GM23338 (cell line): ENCODE measurements at regions not wholly inside any gene's neighbourhood (a gene's known extent, or its start where the extent isn't known, plus 50 kb on each side); places are given as distances from the start of the nearest gene placed in this dataset.

Source experiments
- ATAC-seq: fragments of 200-7000 bp; cut with Tn5 transposase; 3 replicates; pipeline ENCODE4 v1.9.1; 2020
- DNase-seq: peaks from one replicate; pipeline ENCODE4 v3.0.0-alpha.2; 2015; ENCODE audit warnings: low spot score
- H2AFZ ChIP-seq: fragments of 200-600 bp; sonication (generic); 2 replicates; pipeline ENCODE4 v1.8.0; 2016; ENCODE audit warnings: antibody characterized with exemption, mild to moderate bottlenecking, moderate library complexity
- H3F3A ChIP-seq: fragments of 200-600 bp; sonication (generic); replicated peaks from 2 replicates; pipeline ENCODE4 v1.8.0; 2017; ENCODE audit warnings: antibody characterized with exemption, mixed run types, low read depth
- H3K27ac ChIP-seq: fragments of 200-600 bp; sonication (generic); 2 replicates; pipeline ENCODE4 v1.6.1; 2016; ENCODE audit warnings: low read depth
- H3K27me3 ChIP-seq: fragments of 200-600 bp; sonication (generic); 2 replicates; pipeline ENCODE4 v1.8.0; 2016; ENCODE audit warnings: mild to moderate bottlenecking, mixed run types, moderate library complexity; ENCODE audit not compliant: insufficient read depth
- H3K36me3 ChIP-seq: fragments of 200-600 bp; sonication (generic); 2 replicates; pipeline ENCODE4 v1.8.0; 2016; ENCODE audit warnings: mild to moderate bottlenecking; ENCODE audit not compliant: insufficient read depth
- H3K4me1 ChIP-seq: fragments of 200-600 bp; sonication (generic); 2 replicates; pipeline ENCODE4 v1.8.0; 2016; ENCODE audit warnings: mild to moderate bottlenecking, moderate library complexity; ENCODE audit not compliant: insufficient read depth
- H3K4me2 ChIP-seq: fragments of 200-600 bp; sonication (generic); 2 replicates; pipeline ENCODE4 v1.7.1; 2017; ENCODE audit warnings: mixed run types
- H3K4me3 ChIP-seq: fragments of 200-600 bp; sonication (generic); 2 replicates; pipeline ENCODE4 v1.6.1; 2016; ENCODE audit warnings: mixed run types
- H3K79me2 ChIP-seq: fragments of 200-600 bp; sonication (generic); replicated peaks from 2 replicates; pipeline ENCODE4 v1.8.0; 2017; ENCODE audit warnings: mild to moderate bottlenecking; ENCODE audit not compliant: insufficient read depth
- H3K9me2 ChIP-seq: fragments of 200-600 bp; sonication (generic); 2 replicates; pipeline ENCODE4 v1.8.0; 2017; ENCODE audit not compliant: insufficient read depth
- H4K20me1 ChIP-seq: fragments of 200-600 bp; sonication (generic); replicated peaks from 2 replicates; pipeline ENCODE4 v1.8.0; 2017; ENCODE audit warnings: mild to moderate bottlenecking; ENCODE audit not compliant: insufficient read depth
- H3K27ac Mint-ChIP-seq: 2 replicates; pipeline ENCODE4 v1.8.0; 2020; ENCODE audit warnings: inconsistent platforms, mild to moderate bottlenecking, moderate library complexity, mixed read lengths
- H3K27me3 Mint-ChIP-seq: 3 replicates; pipeline ENCODE4 v1.8.0; 2022; ENCODE audit warnings: low read depth, mild to moderate bottlenecking, moderate library complexity, mixed read lengths, inconsistent platforms; ENCODE audit not compliant: insufficient read depth, poor library complexity
- H3K36me3 Mint-ChIP-seq: 3 replicates; pipeline ENCODE4 v1.8.0; 2021; ENCODE audit warnings: low read depth, mild to moderate bottlenecking, inconsistent platforms, moderate library complexity, mixed read lengths
- H3K4me1 Mint-ChIP-seq: 3 replicates; pipeline ENCODE4 v1.8.0; 2020; ENCODE audit warnings: mild to moderate bottlenecking, inconsistent platforms, mixed read lengths
- H3K4me3 Mint-ChIP-seq: 3 replicates; pipeline ENCODE4 v1.8.0; 2021; ENCODE audit warnings: moderate library complexity, mild to moderate bottlenecking, inconsistent platforms, mixed read lengths
- H3K9me3 Mint-ChIP-seq: 3 replicates; pipeline ENCODE4 v1.8.0; 2020; ENCODE audit warnings: moderate library complexity, mild to moderate bottlenecking, inconsistent platforms, mixed read lengths
- CREB1 ChIP-seq: fragments of 250-450 bp; sonication (Bioruptor Pico); IDR thresholded peaks from 2 replicates; pipeline ENCODE4 v1.5.0; 2020; ENCODE audit warnings: low read depth, mild to moderate bottlenecking, moderate library complexity
- EZH2 ChIP-seq: fragments of 200-600 bp; sonication (generic); IDR thresholded peaks from one replicate; pipeline ENCODE4 v1.8.0; 2017; ENCODE audit warnings: antibody characterized with exemption, mild to moderate bottlenecking, low read depth; ENCODE audit not compliant: unreplicated experiment
- NANOG ChIP-seq: IDR thresholded peaks from 2 replicates; pipeline ENCODE4 v1.6.1; 2016; ENCODE audit warnings: antibody characterized with exemption, borderline replicate concordance
- POLR2AphosphoS5 ChIP-seq: IDR thresholded peaks from 2 replicates; pipeline ENCODE4 v1.6.1; 2016; ENCODE audit warnings: antibody characterized with exemption, low read depth
- STAT1 ChIP-seq: IDR thresholded peaks from one replicate; pipeline ENCODE4 v1.6.1; 2016; ENCODE audit warnings: antibody characterized with exemption; ENCODE audit not compliant: unreplicated experiment
- ZNF114 ChIP-seq: fragments of 250-450 bp; sonication (Bioruptor Pico); IDR thresholded peaks from 2 replicates; pipeline ENCODE4 v1.5.0; 2020; ENCODE audit warnings: mild to moderate bottlenecking, moderate library complexity
- ZNF331 ChIP-seq: fragments of 250-450 bp; sonication (Bioruptor Pico); IDR thresholded peaks from 2 replicates; pipeline ENCODE4 v1.5.0; 2020; ENCODE audit warnings: low read depth, mild to moderate bottlenecking, moderate library complexity
- TF ChIP-seq, protein P1 (sequence below): fragments of 250-450 bp; sonication (Bioruptor Pico); IDR thresholded peaks from 2 replicates; pipeline ENCODE4 v1.5.0; 2020; ENCODE audit warnings: mild to moderate bottlenecking, moderate library complexity
- TF ChIP-seq, protein P2 (sequence below): IDR thresholded peaks from 2 replicates; pipeline ENCODE4 v1.6.1; 2016; ENCODE audit warnings: antibody characterized with exemption
- TF ChIP-seq, protein P3 (sequence below): IDR thresholded peaks from one replicate; pipeline ENCODE4 v1.6.1; 2018; ENCODE audit warnings: antibody characterized with exemption; ENCODE audit not compliant: unreplicated experiment

DNA sequence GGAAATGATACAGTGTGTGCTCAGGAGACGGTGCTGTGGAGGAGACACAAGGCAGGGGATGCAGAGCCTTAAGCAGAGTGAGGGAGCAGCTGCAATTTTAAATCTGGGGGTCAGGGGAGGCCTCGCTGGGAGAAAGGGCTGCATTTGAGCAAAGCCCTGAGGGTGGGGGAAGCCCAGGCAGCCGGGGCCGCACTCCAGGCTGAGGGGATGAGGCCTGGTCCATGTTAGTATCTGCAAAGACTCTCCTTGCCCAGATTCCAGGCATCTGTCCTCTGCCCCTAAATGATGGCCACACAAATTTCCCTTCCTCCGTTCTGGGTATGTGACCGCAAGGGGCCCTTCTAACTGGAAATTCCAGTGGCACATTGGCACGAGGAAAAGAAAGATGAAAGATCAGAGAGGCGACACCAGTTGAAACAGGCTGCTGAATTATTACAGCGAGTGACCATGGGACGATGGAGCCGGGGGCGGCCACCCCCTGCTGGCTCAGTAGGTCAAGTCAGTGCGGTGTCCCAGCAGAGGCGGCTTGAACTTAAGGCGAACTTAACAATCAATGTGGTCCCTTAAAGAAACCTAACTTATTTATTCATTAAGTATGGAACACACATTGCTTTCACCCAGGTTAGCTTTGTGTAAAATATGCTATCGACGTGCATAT is 62.3 kb upstream of the KAT6B start (continued):
- TF ChIP-seq, protein P1, sequence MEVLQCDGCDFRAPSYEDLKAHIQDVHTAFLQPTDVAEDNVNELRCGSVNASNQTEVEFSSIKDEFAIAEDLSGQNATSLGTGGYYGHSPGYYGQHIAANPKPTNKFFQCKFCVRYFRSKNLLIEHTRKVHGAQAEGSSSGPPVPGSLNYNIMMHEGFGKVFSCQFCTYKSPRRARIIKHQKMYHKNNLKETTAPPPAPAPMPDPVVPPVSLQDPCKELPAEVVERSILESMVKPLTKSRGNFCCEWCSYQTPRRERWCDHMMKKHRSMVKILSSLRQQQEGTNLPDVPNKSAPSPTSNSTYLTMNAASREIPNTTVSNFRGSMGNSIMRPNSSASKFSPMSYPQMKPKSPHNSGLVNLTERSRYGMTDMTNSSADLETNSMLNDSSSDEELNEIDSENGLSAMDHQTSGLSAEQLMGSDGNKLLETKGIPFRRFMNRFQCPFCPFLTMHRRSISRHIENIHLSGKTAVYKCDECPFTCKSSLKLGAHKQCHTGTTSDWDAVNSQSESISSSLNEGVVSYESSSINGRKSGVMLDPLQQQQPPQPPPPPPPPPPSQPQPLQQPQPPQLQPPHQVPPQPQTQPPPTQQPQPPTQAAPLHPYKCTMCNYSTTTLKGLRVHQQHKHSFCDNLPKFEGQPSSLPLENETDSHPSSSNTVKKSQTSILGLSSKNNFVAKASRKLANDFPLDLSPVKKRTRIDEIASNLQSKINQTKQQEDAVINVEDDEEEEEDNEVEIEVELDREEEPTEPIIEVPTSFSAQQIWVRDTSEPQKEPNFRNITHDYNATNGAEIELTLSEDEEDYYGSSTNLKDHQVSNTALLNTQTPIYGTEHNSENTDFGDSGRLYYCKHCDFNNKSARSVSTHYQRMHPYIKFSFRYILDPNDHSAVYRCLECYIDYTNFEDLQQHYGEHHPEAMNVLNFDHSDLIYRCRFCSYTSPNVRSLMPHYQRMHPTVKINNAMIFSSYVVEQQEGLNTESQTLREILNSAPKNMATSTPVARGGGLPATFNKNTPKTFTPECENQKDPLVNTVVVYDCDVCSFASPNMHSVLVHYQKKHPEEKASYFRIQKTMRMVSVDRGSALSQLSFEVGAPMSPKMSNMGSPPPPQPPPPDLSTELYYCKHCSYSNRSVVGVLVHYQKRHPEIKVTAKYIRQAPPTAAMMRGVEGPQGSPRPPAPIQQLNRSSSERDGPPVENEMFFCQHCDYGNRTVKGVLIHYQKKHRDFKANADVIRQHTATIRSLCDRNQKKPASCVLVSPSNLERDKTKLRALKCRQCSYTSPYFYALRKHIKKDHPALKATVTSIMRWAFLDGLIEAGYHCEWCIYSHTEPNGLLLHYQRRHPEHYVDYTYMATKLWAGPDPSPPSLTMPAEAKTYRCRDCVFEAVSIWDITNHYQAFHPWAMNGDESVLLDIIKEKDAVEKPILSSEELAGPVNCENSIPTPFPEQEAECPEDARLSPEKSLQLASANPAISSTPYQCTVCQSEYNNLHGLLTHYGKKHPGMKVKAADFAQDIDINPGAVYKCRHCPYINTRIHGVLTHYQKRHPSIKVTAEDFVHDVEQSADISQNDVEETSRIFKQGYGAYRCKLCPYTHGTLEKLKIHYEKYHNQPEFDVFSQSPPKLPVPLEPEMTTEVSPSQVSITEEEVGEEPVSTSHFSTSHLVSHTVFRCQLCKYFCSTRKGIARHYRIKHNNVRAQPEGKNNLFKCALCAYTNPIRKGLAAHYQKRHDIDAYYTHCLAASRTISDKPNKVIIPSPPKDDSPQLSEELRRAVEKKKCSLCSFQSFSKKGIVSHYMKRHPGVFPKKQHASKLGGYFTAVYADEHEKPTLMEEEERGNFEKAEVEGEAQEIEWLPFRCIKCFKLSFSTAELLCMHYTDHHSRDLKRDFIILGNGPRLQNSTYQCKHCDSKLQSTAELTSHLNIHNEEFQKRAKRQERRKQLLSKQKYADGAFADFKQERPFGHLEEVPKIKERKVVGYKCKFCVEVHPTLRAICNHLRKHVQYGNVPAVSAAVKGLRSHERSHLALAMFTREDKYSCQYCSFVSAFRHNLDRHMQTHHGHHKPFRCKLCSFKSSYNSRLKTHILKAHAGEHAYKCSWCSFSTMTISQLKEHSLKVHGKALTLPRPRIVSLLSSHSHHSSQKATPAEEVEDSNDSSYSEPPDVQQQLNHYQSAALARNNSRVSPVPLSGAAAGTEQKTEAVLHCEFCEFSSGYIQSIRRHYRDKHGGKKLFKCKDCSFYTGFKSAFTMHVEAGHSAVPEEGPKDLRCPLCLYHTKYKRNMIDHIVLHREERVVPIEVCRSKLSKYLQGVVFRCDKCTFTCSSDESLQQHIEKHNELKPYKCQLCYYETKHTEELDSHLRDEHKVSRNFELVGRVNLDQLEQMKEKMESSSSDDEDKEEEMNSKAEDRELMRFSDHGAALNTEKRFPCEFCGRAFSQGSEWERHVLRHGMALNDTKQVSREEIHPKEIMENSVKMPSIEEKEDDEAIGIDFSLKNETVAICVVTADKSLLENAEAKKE (CRISPR knock-in tag) = no peak
- TF ChIP-seq, protein P2, sequence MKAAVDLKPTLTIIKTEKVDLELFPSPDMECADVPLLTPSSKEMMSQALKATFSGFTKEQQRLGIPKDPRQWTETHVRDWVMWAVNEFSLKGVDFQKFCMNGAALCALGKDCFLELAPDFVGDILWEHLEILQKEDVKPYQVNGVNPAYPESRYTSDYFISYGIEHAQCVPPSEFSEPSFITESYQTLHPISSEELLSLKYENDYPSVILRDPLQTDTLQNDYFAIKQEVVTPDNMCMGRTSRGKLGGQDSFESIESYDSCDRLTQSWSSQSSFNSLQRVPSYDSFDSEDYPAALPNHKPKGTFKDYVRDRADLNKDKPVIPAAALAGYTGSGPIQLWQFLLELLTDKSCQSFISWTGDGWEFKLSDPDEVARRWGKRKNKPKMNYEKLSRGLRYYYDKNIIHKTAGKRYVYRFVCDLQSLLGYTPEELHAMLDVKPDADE = no peak

DNA sequence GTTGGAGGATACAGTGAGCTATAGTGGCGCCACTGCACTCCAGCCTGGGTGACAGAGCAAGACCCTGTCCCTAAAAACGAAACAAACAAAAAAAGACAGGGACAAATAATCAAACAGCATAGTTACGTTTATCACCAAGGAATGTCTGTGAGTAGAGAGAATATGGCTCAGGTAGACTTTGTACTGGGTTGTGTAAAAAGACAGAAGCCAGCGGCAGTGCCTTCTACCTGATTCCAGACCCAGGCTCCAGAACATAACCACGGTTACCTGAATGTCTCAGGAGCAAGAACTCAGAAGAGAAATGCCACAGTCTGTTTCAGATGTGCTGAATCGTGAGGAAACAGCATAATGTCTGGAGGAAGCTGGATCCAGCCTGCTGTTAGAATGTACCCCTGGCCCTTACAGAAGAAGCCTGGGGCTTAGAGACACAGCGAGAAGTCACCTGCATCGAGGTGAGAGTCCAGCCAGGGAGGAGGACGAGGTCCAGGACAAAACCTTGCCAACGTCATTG is 60.9 kb upstream of the KAT6B start:
- no peaks in the 10 kb centered on the region for H4K20me1 ChIP-seq
- H3K9me2 ChIP-seq = no peaks in the 10 kb centered on the region
- H3K27me3 Mint-ChIP-seq = peaks cover 10% of the 10 kb centered on the region
- peaks cover 10% of the 10 kb centered on the region for H3K4me1 Mint-ChIP-seq
- DNase-seq = no peak
- no peak overlapping the region for H3K4me2 ChIP-seq
- H3K4me3 Mint-ChIP-seq = no peak overlapping the region
- H3K79me2 ChIP-seq = no peaks in the 10 kb centered on the region
- H3K27ac Mint-ChIP-seq = no peak overlapping the region
- H3K9me3 Mint-ChIP-seq = no peaks in the 10 kb centered on the region
- H3K36me3 ChIP-seq = no peaks in the 10 kb centered on the region
- no peaks in the 10 kb centered on the region for H3K27me3 ChIP-seq
- H3K4me3 ChIP-seq = no peak overlapping the region
- H2AFZ ChIP-seq = 0 out of 2 replicates have a peak overlapping the region, but pooled peaks have one; percentile 23
- no peak for ATAC-seq
- no peaks in the 10 kb centered on the region for H3F3A ChIP-seq
- H3K36me3 Mint-ChIP-seq = no peaks in the 10 kb centered on the region
- no peak overlapping the region for H3K27ac ChIP-seq
- H3K4me1 ChIP-seq = peaks cover 6% of the 10 kb centered on the region; the same call in 1 of the 2 replicates
- TF ChIP-seq EZH2 (no peak), NANOG (no peak), ZNF331 (CRISPR knock-in tag) (no peak), ZNF114 (CRISPR knock-in tag) (no peak), STAT1 (no peak), CREB1 (CRISPR knock-in tag) (no peak), POLR2AphosphoS5 (no peak)
- TF ChIP-seq, protein P2 = no peak
- TF ChIP-seq, protein P3, sequence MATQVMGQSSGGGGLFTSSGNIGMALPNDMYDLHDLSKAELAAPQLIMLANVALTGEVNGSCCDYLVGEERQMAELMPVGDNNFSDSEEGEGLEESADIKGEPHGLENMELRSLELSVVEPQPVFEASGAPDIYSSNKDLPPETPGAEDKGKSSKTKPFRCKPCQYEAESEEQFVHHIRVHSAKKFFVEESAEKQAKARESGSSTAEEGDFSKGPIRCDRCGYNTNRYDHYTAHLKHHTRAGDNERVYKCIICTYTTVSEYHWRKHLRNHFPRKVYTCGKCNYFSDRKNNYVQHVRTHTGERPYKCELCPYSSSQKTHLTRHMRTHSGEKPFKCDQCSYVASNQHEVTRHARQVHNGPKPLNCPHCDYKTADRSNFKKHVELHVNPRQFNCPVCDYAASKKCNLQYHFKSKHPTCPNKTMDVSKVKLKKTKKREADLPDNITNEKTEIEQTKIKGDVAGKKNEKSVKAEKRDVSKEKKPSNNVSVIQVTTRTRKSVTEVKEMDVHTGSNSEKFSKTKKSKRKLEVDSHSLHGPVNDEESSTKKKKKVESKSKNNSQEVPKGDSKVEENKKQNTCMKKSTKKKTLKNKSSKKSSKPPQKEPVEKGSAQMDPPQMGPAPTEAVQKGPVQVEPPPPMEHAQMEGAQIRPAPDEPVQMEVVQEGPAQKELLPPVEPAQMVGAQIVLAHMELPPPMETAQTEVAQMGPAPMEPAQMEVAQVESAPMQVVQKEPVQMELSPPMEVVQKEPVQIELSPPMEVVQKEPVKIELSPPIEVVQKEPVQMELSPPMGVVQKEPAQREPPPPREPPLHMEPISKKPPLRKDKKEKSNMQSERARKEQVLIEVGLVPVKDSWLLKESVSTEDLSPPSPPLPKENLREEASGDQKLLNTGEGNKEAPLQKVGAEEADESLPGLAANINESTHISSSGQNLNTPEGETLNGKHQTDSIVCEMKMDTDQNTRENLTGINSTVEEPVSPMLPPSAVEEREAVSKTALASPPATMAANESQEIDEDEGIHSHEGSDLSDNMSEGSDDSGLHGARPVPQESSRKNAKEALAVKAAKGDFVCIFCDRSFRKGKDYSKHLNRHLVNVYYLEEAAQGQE = no peak
